BLaER1 treated with 17β-estradiol and CSF1 and Interleukin-3, amounts not matched to agents 10 nM and 100 nM (cell line): ENCODE measurements at regions not wholly inside any gene's neighbourhood (a gene's known extent, or its start where the extent isn't known, plus 50 kb on each side); places are given as distances from the start of the nearest gene placed in this dataset.

Source experiments
- H3K27ac ChIP-seq, 11 experiments: shearing (Covaris generic); formaldehyde crosslinking; 2 replicates each; pipeline ENCODE4 v1.8.1; 2022
- H3K27me3 ChIP-seq, 11 experiments: shearing (Covaris generic); formaldehyde crosslinking; 2 replicates each; pipeline ENCODE4 v1.8.1; 2022
- H3K36me3 ChIP-seq, 11 experiments: shearing (Covaris generic); formaldehyde crosslinking; 2 replicates each; pipeline ENCODE4 v1.8.1; 2022
- H3K4me1 ChIP-seq, 10 experiments: shearing (Covaris generic); formaldehyde crosslinking; 2 replicates each; pipeline ENCODE4 v1.8.1; 2022
- H3K4me2 ChIP-seq, 11 experiments: shearing (Covaris generic); formaldehyde crosslinking; 2 replicates each; pipeline ENCODE4 v1.8.1; 2022
- H3K4me3 ChIP-seq, 10 experiments: shearing (Covaris generic); formaldehyde crosslinking; 2 replicates each; pipeline ENCODE4 v1.8.1; 2022
- H3K9ac ChIP-seq, 11 experiments: shearing (Covaris generic); formaldehyde crosslinking; 2 replicates each; pipeline ENCODE4 v1.8.1; 2022
- H3K9me3 ChIP-seq, 11 experiments: shearing (Covaris generic); formaldehyde crosslinking; replicated peaks in 1 of 11; 2 replicates each; pipeline ENCODE4 v1.8.1; 2022
- H4K20me1 ChIP-seq, 11 experiments: shearing (Covaris generic); formaldehyde crosslinking; 2 replicates each; pipeline ENCODE4 v1.8.1; 2022
- Cebpa-rat ChIP-seq, 11 experiments: shearing (Covaris generic); IDR thresholded peaks; 2 replicates each; pipeline ENCODE4 v1.8.1; 2022

GRCh38 chr11:69878144-69878883 lies 59.1 kb upstream of the FGF3 start:
- no peak for TF ChIP-seq Cebpa-rat (IDR thresholded peaks at IDR 0.05)
- H3K4me1 ChIP-seq: no peaks in the 10 kb centered on the region
- no peaks in the 10 kb centered on the region for H3K9me3 ChIP-seq
- H3K36me3 ChIP-seq: no peaks in the 10 kb centered on the region
- no peaks in the 10 kb centered on the region for H3K27me3 ChIP-seq
- H4K20me1 ChIP-seq: peaks cover 0 to 24% (median 0%) of the 10 kb centered on the region in 11 experiments; a peak in 6 of 22 replicates
- no peak overlapping the region for H3K4me2 ChIP-seq
- H3K27ac ChIP-seq: no peak overlapping the region
- H3K4me3 ChIP-seq: no peak overlapping the region
- no peak overlapping the region for H3K9ac ChIP-seq

GRCh38 chr11:69878927-69879728 lies 59.9 kb upstream of the FGF3 start:
- H3K27me3 ChIP-seq: no peaks in the 10 kb centered on the region; a peak in 1 of 22 replicates
- H3K4me3 ChIP-seq: no peak overlapping the region
- H3K9me3 ChIP-seq: no peaks in the 10 kb centered on the region
- TF ChIP-seq Cebpa-rat (IDR thresholded peaks at IDR 0.05): no peak
- no peaks in the 10 kb centered on the region for H3K36me3 ChIP-seq
- H3K4me2 ChIP-seq: no peak overlapping the region
- no peak overlapping the region for H3K9ac ChIP-seq
- H4K20me1 ChIP-seq: peaks cover 0 to 30% (median 0%) of the 10 kb centered on the region in 11 experiments; a peak in 6 of 22 replicates
- H3K4me1 ChIP-seq: no peaks in the 10 kb centered on the region
- no peak overlapping the region for H3K27ac ChIP-seq

- H3K9me3 ChIP-seq: no peaks in the 10 kb centered on the region
- no peak overlapping the region for H3K4me2 ChIP-seq
- no peaks in the 10 kb centered on the region for H3K36me3 ChIP-seq
- H4K20me1 ChIP-seq: peaks cover 0 to 30% (median 0%) of the 10 kb centered on the region in 11 experiments; a peak in 6 of 22 replicates
- TF ChIP-seq Cebpa-rat (IDR thresholded peaks at IDR 0.05): no peak
- H3K4me1 ChIP-seq: no peaks in the 10 kb centered on the region
- no peak overlapping the region for H3K27ac ChIP-seq
- no peaks in the 10 kb centered on the region; a peak in 1 of 22 replicates for H3K27me3 ChIP-seq
- H3K4me3 ChIP-seq: no peak overlapping the region
- H3K9ac ChIP-seq: no peak overlapping the region
These were observed 60.5 kb upstream of the FGF3 start for GRCh38 chr11:69879729-69880005.

GRCh38 chr11:69880041-69880825 lies 61.0 kb upstream of the FGF3 start:
- TF ChIP-seq Cebpa-rat (IDR thresholded peaks at IDR 0.05): no peak
- Histone ChIP-seq H3K4me2 (no peak overlapping the region), H3K9me3 (no peaks in the 10 kb centered on the region), H4K20me1 (peaks cover 0 to 30% (median 0%) of the 10 kb centered on the region in 11 experiments; a peak in 6 of 22 replicates), H3K9ac (no peak overlapping the region), H3K4me3 (no peak overlapping the region), H3K27me3 (no peaks in the 10 kb centered on the region; a peak in 1 of 22 replicates), H3K27ac (no peak overlapping the region), H3K4me1 (no peaks in the 10 kb centered on the region), H3K36me3 (no peaks in the 10 kb centered on the region)

GRCh38 chr11:69880826-69881445 lies 61.7 kb upstream of the FGF3 start:
- no peaks in the 10 kb centered on the region for H3K4me1 ChIP-seq
- H3K9ac ChIP-seq: no peak overlapping the region
- no peak overlapping the region for H3K27ac ChIP-seq
- H3K36me3 ChIP-seq: no peaks in the 10 kb centered on the region
- no peaks in the 10 kb centered on the region for H3K9me3 ChIP-seq
- H3K27me3 ChIP-seq: no peaks in the 10 kb centered on the region; a peak in 1 of 22 replicates
- H4K20me1 ChIP-seq: peaks cover 0 to 30% (median 0%) of the 10 kb centered on the region in 11 experiments; a peak in 5 of 22 replicates
- no peak overlapping the region for H3K4me2 ChIP-seq
- H3K4me3 ChIP-seq: no peak overlapping the region
- TF ChIP-seq Cebpa-rat (IDR thresholded peaks at IDR 0.05): no peak

GRCh38 chr11:69881467-69882269 lies 62.5 kb upstream of the FGF3 start:
- peaks cover 0 to 30% (median 0%) of the 10 kb centered on the region in 11 experiments; a peak in 4 of 22 replicates for H4K20me1 ChIP-seq
- no peaks in the 10 kb centered on the region; a peak in 1 of 22 replicates for H3K27me3 ChIP-seq
- TF ChIP-seq Cebpa-rat (IDR thresholded peaks at IDR 0.05): no peak
- H3K4me2 ChIP-seq: no peak overlapping the region
- H3K9me3 ChIP-seq: no peaks in the 10 kb centered on the region
- no peaks in the 10 kb centered on the region for H3K4me1 ChIP-seq
- H3K9ac ChIP-seq: no peak overlapping the region
- no peak overlapping the region for H3K4me3 ChIP-seq
- H3K36me3 ChIP-seq: no peaks in the 10 kb centered on the region
- H3K27ac ChIP-seq: no peak overlapping the region

- peaks cover 0 to 30% (median 0%) of the 10 kb centered on the region in 11 experiments; a peak in 4 of 22 replicates for H4K20me1 ChIP-seq
- H3K4me3 ChIP-seq: no peak overlapping the region
- no peak for TF ChIP-seq Cebpa-rat (IDR thresholded peaks at IDR 0.05)
These were observed 63.0 kb upstream of the FGF3 start for GRCh38 chr11:69882270-69882608.

More at GRCh38 chr11:69882270-69882608, 63.0 kb upstream of the FGF3 start:
- no peak overlapping the region for H3K27ac ChIP-seq
- no peaks in the 10 kb centered on the region; a peak in 1 of 22 replicates for H3K27me3 ChIP-seq
- no peaks in the 10 kb centered on the region for H3K4me1 ChIP-seq
- no peaks in the 10 kb centered on the region for H3K9me3 ChIP-seq
- no peaks in the 10 kb centered on the region for H3K36me3 ChIP-seq
- H3K4me2 ChIP-seq: no peak overlapping the region
- H3K9ac ChIP-seq: no peak overlapping the region
